Activated naive CD4-positive, alpha-beta T cell treated with anti-CD3 and anti-CD28 coated beads, Interleukin-2, amount 50 U/mL, for 16 hours (primary cell): ENCODE measurements at regions not wholly inside any gene's neighbourhood (a gene's known extent, or its start where the extent isn't known, plus 50 kb on each side); places are given as distances from the start of the nearest gene placed in this dataset.

Experiments
- DNase-seq: peaks from one replicate; pipeline ENCODE4 v3.0.0-alpha.2; 2020

DNA sequence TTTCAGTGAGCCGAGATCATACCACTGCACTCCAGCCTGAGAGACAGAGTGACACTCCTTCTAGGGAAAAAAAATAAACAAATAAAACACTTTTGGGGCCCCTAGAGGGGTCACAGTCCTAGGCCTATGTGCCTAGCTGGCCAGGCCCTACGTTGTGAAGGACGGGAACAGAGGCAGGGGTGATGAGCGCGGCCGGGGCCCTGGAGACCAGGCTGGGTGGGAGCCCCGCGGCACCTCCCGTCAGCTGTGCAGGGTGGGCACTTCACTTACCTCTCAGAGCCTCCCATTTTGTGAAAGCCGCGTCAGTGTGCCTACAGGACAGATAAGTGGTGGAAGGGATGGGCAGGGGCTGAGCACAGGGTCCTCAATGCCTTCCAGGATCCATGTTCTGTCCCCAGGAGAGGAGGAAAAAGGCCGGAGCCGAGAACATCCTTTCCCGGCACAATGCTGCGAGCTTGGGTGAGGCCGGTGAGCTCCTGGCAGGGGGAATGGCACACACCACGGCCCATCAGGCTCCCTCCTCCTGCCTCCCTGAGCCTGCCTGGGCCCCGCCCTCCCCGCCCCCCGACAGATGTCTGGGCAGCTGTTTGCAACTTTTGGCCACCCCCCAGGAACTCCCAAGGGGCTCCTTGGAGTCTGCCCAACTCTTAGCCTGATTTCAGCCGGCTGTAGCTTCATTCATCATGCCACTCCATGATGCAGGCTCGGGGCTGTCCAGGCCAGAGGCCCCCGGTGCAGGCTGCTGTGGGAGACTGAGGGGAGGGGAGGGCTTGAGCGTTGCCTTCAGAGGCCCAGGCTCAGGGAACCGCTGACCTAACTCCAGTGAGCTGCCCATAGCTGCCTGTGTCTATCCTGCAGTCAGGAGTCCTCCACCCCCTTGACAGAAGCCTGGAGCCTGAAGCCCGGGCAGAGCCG is 196.5 kb downstream of the TFCP2L1 start:
- DNase-seq = no peak

DNA sequence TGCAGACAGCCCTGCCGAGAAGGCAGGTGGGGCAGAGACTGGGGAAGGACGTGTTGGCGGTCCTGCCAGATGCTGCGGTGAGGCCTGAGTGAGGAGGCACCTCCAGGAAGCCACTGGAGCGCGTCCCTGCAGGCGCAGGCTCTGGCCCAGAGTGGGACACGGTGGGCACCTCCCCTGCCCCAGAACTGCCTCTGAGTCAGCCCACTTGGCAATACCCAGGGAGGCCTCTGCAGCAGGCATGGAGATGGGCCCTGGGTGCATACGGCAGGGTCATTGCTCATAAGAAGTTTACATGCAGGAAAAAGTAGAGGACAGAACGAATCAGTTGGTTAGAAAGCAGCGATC is 195.9 kb downstream of the TFCP2L1 start:
- no peak for DNase-seq

DNA sequence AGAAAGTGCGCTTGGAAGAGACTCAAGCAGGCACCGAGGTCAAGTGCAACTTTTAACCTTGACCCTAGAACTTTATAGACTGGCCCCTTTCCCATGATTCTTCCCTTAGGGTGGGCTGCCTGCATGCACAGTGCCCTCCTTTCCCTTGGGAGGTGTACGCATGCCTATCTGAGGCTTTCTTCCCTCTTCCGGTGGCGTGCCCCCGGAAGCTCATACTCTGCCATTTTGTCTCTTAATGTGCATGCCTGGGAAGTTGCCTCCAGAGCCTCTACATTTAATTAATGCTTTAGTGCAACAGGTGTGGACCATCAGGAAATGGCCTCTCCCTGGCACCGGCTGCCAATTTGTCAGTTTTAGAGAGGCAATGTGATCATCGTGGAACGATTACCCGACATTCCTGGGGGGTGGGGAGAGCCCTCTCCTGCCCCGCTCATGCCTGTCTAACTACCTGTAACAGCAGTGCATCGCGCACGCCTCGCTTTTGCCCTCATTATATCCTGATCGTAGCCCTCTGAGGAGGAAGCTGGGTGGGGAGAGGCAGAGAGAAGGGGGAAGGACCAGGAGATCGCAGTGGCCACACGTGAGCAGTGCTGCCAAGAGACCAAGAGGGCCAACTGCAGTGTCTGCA is 194.8 kb downstream of the TFCP2L1 start:
- DNase-seq = no peak

DNA sequence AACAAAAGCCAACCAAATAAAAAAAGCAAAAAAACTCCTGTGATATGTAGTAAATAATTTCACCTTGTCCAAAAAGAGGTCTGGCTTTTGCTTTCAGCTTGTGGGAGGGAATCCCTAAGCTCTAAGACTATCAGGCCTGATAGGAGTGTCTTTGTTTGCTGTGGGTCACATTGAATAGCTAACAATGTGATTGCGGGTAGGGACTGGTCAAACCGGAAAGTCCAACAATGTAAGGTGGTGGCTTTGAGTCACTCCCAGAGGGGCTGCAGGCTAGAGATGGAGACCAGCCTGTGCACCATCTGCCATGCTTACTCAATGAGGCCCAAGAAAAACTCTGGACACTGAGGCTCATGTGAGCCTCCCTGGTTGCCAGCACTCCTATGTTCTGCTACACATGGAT is 192.9 kb downstream of the TFCP2L1 start:
- DNase-seq = no peak

DNA sequence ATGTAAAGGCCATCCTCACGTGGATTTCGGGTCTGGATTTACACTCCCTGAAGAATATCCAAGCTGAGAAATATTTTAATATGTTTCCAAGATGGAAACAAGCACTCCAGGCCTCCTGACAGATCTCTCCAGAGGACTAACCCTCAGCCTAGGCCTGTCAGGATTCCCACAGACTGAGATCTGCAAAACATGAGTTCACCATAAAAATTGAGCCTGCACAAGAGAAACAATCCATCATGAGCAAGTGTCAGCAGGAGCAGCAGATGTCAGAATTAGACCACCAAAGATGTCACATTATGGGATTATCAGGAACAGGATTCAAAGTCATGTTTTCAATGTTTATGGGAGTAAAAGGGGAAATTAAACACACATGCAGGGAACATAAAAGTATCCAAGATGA is 191.3 kb downstream of the TFCP2L1 start:
- DNase-seq = no peak

DNA sequence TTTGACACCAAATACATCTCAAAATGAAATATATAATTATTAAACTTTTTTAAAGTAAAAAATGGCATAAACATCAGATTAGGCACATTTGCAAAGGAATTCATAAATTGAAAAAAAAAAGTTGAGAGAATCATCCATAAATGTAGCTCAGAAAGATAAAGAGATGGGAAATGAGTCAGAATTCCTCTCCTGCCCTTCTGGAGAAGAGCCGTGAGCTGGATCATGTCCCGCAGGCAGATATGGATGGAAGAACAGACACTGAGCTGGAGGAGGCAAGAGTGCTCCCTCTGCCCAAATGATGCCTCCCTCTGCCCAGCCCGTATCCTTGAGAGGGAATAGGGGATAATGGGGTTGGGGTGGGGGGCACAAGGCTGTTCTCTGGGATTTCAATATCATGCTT is 190.9 kb downstream of the TFCP2L1 start:
- DNase-seq = no peak

DNA sequence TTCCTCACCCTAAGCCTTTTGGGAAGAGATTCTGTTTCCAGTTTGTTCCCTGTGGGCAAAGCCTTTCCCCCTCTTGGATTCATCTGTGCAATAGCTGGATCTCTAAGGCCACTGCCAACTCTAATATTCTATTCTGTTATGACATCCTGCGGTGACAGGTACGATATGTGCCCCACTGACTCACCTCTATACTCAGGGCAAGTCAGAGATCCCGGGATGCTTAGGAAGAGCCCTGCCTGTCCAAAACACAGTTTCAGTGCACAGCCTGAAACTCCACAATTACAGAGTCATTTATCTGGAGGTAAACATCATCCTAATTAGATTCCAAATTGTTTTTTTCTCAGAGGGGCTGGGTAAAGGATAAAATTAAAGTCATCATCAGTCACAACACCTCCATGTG is 190.2 kb downstream of the TFCP2L1 start:
- no peak for DNase-seq

DNA sequence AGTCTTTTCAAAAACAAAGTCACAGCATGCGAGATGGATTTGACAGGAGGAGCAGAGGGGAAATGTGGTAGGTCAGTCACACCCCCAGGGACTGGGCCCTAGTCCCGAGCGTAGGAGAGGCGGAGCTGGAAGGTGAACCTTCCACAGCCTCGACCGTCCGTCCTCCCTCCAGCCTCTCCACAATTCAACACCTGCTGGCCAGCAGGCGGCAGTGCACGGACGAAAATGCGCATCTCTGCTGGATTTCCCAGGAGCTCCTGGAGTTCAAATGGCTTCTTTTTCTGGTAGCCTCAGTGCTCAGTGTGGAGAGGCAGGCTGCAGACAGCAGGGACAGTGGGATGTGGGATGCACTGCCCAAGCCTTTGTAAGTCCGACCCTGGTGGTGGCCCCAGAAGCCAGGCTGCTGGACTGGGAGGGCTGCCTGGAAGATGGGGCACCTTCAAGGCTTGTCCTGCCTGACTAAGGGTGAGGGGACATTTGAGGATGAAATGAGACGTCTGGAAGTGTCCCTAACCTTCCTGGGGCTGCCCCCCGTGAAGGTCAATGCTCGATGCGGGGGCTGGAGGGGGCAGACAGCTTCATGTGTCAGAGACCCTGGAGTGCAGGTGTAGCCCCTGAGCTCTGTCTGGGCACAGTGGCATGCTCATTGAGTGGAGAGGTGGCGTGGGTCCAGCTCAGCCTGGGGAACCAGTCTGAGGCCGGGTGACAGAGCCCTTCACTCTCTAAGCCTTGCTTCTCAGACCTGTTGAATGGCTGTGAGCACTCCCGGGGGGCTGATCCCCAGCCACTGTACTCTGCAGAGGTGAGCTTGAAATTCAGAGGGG is 189.5 kb downstream of the TFCP2L1 start:
- no peak for DNase-seq

DNA sequence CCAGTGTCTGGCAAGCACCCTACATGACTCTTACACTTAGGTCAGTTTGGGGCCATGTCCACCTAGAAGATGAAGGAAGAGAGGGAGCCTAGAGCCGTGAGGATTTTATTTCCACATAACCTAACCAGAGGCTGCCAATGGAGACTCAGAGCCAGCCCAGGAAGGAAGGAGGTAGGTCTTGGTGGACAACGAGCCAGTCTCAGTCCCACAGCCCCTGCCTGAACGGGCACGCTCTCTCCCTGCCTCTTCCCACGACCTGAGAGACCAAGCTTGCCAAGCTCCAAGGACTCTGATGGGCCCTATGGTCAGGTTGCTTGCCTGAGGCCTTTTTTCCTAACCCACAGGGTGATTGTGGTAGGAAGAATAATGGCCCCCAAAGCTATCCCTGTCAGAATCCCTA is 188.4 kb downstream of the TFCP2L1 start:
- DNase-seq = no peak

DNA sequence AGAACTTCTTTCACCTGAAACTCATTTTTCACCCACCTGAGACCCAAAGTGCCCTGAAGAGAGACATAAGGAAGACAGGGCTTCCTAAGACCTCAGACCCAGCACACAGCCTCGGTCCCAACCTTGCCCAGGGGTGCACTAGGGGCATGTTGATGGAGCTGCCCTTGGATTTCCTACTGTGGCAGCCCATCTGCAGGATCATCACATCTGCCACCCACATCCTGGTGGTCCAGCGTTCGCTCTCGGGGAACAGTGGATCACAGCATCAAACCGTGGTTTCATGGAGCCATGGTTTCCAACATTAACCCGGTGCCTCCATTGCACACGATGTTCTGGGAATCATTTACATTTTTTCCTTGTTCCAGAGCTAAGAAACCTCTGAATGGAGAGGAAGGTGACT is 186.4 kb downstream of the TFCP2L1 start:
- no peak for DNase-seq

DNA sequence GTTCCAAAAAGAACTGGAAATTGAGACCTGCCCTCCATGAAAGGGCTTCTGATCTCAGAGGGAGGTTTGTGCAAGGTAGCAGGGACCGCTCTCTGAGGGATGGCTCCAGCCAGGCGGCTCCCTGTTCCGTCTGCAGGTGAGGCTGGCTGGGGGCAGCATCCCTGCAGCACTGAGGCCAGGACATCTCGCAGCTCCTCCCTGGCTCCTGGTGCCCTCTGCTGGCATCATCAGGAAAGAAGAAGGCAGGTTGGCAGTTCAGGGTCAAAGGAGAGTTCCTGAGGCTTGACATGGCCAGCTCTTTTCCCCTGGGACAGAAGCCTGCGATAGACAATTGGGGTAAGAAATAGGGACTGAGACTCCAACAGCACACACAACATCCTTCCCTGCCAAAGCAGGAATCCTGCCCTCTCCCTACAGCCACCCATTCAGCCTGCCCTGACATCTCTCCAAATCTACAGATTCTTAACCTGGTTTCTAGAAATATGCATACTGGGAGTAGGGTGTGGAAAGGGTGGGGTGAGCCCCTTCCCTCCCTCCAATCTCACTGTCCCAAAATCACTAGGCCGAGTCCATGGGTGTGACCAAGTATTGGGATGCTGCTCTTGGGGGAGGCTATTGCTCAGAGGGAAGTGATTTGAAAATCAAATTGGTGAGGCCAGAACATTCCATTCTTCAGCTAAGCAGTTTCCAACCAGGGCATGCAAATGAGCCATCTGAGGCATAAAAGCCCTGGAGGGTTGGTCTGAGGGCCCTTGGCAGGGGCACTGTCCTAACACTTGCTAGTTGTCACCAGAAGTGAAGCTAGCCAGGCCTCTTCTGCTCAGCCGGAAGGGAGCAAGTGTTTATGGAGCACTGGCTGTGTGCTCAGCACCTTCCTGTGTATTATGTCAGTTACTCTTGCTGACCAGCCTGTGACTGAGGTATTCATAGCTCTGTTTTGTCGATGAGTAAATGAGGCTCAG is 185.4 kb downstream of the TFCP2L1 start:
- DNase-seq = no peak

DNA sequence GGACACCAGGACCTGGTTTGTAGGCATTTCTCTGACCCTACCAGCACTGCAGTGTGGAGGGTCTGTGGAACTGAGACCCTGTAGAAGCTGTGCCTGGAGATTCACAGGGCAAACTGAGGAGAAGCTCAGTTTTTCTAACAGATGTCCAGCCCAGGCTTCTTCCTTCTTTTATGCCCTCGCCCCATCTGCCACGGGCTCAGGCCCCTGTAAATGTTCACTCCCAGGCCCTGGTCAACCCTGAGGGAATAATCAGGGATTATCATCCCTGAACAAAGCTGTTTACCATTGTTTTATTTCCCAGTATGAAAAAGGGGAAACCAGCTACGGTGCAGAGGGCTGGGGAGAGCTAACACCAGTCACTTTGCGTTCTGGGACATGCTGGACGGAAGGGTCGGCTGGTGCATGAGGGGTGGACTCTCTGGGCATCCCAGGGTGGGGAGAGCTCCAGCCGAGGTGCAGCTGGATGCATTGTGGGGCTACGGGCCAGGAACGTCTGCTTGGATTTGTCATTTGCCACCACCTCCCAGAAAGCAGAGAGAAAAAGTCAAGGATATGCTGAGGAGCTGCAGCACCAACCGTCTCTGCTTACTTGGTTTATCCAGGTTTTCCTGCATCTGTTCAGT is 183.8 kb downstream of the TFCP2L1 start:
- no peak for DNase-seq

DNA sequence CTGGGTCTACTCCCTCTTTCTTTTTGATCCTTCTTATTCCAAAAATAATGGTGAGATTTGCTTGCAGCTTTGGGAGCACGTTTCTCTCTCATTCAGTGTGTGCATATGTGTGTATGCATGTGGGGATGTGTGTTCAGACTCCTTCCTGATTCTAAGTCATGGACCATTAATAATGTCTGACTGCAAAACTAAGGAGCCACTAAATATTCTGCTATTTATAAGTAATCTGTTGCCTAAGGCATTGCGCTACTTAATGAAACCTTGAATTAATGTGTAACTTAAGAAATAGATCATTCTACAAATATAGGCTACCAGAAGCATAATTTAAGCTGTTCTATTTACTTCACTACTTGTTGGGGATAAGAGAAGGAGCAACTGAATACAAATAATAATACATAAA is 182.1 kb downstream of the TFCP2L1 start:
- DNase-seq = no peak

DNA sequence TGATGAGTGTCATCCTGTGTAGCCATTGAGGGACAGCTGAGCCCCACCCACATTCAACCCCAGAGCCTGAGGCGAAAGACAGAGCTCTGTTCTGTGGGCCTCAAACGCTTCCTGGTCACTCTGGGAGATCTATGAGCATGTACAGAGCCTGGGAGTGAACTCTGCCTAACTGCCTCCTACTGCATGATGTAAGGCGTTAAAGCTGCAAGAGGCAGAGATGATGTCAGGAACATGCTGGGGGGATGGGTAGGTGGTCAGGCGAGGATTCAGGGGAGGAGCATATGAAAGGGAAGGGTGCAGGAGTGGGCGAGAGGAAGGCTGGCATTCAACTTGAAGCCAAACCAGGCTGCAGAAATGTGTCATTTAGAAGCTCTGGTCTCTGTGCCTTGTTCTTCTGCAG is 181.0 kb downstream of the TFCP2L1 start:
- DNase-seq = no peak

DNA sequence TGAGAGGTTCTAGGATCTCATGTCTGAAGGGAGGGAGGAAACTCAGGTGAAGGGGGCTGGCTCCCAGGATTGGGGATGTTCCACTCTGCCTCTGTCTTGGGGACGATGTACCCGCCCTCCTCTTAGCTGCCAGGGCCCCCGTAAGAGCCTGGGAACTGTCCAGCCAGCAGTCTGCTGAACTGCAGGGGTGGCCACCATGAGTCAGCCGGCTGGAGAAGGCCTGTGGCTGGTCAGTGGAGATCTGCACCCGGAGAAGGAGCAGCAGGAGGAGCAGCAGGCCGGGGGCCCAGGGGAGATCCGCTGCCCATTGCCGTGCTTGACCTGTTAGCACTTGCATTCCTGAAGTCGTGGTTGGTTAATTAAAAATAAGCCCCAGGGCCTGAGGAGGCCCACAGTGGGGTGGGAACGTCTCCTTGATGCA is 180.3 kb downstream of the TFCP2L1 start:
- no peak for DNase-seq

DNA sequence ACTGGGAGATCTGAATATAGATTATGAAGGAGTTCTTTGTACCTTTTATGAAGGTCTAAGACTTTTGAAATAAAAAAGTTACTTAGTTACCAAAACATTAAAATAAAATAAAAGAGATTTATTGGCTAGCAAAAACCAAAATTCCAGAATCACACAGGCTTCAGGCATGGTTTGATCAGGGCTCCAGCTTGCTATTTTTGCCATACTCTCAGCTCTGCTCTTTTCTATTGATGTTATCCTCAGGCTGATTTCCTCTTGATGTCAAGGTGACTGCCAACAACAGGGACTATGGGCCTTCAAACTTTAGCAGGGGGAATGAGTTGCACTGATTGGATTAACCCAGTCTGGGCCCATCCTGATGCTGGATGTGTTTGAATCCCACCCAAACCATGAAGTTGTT is 174.1 kb downstream of the TFCP2L1 start:
- no peak for DNase-seq

DNA sequence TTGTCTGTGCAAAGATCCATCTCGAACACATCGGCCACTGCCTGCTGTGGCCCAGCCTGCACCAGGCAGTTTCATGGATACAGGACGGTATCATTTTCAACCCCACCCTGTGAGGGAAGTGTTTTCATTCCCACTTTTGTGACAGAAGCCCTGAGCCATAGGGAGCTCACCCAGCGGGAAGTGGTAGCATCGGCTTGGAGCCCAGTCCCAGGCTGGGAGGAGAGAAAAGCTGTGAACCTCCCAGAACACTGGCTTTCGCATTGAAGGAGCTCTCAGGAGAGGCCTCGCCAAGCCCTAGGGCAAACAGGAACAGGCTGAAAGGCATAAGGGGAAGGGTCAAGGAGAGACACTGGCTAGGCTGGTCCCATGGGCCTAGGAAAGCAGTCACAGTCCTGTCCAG is 166.1 kb downstream of the TFCP2L1 start:
- no peak for DNase-seq

DNA sequence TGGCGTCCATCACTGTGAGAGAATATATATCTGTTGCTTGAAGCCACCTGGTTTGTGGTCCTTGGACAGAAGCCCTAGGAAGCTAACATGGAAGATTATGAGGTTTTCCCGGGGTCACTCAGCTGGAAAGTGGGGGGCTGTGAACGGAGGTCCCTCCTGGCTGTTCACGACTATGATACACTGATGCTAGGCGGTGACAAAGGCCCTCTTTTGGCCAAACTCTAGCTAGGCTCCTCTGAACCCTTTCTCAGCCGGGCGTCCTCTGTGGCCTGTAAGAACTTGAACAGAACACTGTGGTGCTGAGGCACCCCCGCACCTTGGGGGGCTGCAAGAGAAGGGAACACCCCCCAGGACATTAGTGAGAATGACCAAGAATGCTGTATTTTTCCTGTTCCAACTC is 164.6 kb downstream of the TFCP2L1 start:
- DNase-seq = no peak

DNA sequence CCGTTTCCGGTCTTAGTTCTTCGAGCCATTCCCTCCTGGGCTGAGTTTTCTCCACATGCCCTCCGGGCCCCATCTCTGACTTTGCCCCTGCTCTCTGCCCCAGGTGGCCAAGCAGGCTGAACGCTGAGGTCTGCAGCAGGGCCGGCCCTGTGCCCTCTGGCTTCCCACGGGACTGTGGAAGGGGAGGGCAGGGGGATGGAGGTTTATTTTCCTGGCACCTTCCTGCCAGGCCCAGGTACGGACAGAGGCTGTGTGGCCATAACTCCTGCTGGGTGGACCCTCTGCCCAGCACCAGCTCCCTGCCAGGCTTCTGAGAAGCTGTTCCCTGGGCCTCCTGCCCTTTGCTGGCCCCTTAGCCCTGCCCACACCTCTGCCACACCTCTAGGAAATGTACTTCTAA is 164.0 kb downstream of the TFCP2L1 start:
- DNase-seq = no peak

DNA sequence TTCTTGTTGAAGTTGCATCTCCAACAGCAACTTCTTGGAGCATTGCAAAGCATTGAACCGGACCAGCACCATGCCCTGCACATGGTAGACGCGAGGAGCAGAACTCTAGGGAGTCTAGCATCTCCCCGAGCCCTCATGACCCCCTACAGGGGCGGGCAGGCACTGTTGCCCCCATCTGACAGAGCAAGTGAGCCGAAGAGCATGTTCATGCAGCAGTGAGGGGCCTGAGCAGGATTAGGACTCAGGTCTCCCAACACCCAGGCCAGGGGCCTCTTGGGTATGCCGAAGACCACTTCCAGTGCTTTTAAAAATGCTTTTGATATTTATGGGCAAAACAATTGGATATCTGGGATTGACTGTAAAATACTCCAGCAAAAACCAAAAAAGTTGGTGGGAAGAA is 163.3 kb downstream of the TFCP2L1 start:
- no peak for DNase-seq

DNA sequence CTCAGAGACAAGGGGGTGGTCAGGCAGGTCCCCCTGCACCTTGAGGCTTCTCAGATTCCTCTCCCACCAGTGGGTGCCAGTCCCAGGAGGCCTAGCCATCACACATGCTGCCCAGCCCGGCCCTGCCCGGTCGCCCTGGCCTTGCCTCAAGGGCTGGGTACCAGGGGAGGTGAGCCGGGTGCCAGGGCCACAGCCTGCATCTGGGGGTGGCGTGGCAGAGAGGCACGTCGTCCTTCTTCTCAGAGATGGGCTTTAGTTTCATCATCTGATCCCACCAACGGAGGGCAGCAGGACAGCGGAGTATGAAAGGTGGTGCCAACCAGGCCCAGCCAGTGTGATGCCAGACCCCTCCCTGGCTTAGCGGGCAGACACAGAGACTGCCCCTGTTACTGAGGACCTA is 161.7 kb downstream of the TFCP2L1 start:
- no peak for DNase-seq

DNA sequence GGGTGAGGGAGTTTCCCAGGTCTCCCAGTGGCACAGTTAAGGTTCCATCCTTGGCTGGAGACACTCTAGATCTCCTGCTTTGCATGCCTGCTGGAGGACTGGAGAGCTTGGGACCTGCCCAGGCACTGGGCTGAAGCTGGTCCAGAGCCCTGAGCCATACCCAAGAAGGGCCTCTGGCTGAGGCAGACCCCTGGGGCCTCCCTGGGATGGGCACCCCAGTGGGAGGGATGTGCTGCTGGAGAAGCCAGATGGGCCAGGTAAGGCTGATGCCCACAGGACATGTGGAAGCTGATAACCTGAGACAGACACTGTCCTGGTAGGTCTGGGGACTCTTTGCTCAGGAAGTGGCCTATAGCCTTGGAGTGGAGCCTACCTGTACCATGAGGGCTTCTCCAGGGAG is 160.7 kb downstream of the TFCP2L1 start:
- DNase-seq = no peak
